Femur (tissue), 1 donor: ENCODE measurements at regions not wholly inside any gene's neighbourhood (a gene's known extent, or its start where the extent isn't known, plus 50 kb on each side); places are given as distances from the start of the nearest gene placed in this dataset.
A peak's percentile ranks its signal among the peaks of the same experiment; 100 is the strongest.
"Not testable (repeated sequence)": the region's sequence is repeated elsewhere in the genome, so short reads cannot be mapped to it uniquely, and the experiment has no call there.

Experiments
- DNase-seq: peaks from one replicate; pipeline ENCODE4 v3.0.0-alpha.2; 2017

DNA sequence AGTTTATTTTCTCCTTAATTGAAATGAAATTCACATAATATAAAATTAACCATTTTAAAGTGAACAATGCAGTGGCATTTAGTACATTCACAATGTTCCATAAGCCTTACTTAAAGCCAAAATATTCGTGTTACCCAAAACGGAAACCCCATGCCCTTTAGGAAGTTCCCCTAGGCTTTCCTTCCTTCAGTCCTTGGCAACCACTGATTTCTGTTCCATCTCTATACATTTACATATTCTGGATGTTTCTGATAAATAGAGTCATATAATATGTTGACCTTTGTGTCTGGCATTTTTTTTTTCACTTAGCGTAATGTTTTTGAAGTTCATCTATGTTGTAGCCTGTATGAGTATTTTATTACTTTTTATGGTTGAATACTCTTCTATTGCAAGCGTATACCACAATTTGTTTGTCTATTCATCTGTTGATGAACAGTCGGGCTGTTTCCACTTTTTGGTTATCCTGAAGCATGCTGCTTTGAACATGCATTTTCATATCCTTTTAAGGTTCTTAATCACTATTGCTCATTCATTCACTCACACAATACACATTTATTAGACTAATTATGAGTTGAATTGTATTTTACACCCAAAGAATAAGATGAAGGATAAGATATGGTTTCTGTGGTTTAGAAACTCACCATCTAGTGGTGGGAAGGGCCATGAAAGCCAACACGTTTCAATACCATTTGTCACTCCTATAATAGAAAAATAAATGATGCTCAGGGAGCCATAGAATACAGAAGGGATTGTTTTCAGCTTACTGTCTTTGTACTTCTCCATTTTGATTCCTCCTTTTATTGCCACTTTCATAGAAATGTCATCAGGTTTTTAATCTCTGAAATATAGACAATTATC is 408.2 kb upstream of the CBLB start:
- no peak for DNase-seq

- no peak for DNase-seq
These were observed 408.9 kb upstream of the CBLB start for GRCh38 chr3:106277731-106278130.

GRCh38 chr3:106281221-106281620 is 412.4 kb upstream of the CBLB start:
- DNase-seq = peak; percentile 75

DNA sequence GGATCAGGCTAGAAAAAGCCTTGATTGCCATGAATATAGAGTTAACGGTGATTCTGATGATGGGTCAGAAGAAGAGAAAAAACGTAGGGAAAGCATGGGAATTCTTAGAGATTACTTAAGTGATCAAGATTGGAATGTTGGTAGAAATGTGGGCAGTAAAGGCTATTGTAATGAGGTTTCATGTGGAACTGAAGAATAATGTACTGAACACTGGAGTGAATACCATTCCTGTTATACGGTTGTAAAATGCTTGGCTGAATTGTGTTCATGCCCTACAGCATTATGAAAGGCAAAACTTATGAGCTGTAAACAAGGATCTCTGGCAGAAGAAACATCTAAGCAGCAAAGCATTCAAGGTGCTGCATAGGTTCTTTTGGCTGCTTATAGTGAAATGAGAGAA is 414.1 kb upstream of the CBLB start:
- no peak for DNase-seq

DNA sequence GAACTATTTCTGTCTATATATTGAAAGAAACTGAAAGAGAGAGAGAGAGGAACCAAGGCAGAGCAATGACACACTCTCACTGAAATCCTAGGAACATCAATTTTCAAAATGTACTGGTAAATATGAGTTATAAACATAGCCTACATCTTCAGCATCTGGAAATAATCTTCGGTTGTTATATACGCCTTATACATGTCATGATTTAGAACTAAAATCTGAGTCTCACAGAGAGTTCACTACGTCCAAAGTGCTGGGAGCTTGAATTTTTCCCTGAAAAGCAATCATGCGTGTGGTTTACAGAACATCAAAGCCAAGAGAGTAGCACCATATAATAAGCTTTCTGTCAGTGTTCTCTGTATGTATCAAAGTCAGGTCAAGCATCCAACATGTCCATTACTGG is 420.0 kb upstream of the CBLB start:
- DNase-seq = peak; percentile 33

DNA sequence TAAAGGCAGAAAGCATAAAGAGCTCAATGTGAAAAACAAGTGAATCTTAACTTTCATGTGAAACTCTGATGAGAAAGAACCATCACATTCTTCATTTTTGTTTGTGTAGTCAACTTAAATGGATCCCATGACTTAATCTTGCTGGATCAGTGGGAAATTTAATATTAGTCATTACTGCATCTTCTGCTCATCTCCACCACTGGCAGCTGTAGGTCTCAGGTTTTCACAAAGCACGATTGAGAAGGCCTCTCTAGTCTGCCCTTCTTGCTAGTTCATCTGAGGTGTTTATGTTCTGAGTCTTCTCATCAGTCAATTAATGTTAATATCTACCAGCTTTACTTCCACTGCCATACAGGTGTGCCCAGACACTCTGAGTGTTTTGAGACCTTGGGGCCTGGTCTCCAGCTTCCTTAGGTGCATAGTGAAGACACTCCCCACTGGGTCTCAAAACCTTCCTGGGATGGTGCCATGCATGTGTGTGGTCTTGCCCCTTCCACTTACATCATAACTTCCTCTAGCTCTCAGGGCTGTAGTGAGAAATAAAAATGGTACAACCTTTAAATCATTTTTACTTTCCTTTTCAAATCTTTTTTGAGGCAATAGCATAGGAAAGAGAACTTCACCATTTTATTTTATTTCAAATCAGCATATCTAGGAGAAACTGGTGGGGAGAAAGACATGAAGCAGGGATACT is 421.6 kb upstream of the CBLB start:
- no peak for DNase-seq

DNA sequence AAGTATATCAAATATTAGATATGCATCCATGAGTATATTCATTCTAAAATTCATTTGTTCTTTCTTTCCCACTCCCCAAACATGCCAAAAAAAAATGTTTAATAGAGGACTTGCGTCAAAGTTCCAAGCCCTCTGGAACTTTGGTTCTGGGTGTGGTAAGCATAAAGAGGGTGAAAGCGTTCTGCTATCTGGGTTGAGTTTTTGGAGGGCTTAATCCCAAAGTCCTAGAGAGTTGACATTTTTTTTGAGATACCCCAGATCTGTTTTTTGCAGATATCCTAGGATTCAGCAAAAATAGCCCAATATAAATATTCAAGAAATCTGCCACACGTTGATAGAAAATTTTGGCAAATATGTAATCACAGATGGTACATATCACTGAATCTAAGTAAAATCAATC is 424.3 kb upstream of the CBLB start:
- DNase-seq = no peak

DNA sequence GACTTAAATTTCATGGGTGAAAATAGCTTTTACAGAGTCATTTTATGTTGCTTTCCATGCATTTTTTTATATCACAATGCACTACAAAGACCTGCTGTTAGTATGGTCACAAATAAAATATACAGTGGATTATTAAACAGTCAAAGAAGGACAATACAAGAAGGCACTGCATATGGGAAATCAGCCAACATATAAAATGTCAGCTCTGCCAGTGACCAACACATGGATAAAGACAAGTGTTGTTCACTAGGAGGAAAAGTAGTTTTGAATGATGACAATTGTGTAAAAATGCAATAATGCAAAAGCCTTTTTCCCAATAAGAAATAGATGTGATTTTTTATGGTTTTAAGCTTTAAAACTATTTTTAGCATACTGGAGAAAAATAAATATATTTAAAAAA is 425.3 kb upstream of the CBLB start:
- DNase-seq = no peak

GRCh38 chr3:106296062-106296461 is 427.2 kb upstream of the CBLB start:
- no peak for DNase-seq

DNA sequence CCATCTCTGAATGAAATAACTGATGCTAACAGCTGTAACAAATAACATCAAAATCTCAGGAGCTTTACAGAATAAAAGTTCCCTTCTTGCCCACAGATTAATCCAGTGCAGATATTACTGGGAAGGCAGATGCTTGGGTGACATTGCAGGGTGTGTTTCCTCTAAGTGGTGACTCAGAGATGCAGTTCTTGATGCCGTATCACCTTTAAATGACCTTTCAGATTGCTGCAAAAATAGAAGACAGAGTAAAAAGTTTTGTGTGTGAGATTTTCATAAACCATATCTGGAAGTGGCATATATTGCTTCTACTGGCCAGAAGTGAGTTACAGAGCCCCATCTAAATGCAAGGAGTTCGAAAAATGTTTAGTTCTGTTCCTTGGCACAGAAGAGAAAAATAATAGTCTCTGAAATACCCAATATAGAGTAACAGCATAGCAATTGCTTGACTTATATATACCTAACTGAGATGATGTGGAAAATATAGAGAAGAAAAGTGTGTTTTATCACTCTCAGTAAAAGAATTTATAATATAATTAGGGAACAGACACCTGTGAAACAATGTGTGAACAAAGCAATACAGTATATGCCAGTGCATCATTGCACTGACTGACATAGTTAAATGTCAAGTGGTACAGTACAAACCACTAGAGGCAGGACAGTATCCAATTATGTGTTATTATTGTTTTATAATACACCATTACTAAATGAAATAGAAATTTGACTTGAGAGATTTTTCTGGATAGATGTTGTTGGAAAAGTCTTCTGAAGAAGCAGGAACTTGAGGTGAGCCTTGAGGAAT is 430.7 kb upstream of the CBLB start:
- no peak for DNase-seq

DNA sequence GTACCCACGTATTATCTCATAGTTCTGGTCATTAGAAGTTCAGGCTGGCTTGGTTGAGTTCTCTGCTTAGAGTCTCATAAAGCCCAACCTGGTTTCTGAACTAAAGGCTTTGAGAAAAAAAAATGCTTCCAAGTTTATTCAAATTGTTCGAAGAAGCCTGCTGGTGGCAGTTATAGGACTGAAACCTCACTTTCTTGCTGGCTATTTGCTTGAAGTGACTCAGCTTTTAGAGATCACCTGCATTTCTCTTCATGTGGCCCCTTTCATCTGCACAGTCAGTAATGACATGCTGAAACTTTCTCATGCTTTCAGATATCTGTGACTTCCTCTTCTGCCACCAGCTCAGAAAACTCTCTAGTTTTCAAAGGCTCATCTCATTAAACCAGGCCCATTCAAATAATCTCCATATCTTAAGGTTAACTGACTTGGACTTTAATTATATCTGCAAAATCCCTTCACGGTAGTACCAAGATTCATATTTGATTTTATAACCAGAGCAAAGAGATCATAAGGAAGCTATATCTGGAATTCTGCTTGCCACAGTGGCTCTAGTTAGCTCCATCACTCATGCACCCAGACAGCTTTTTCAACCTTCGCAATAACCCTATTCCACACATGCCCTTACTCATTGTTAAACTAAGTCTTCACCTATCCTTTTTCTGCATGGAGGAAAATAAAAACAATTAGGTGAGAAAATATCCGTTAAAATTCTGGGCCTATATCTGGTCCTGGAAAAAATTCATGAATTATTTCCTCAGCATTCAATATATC is 433.8 kb upstream of the CBLB start:
- no peak for DNase-seq

DNA sequence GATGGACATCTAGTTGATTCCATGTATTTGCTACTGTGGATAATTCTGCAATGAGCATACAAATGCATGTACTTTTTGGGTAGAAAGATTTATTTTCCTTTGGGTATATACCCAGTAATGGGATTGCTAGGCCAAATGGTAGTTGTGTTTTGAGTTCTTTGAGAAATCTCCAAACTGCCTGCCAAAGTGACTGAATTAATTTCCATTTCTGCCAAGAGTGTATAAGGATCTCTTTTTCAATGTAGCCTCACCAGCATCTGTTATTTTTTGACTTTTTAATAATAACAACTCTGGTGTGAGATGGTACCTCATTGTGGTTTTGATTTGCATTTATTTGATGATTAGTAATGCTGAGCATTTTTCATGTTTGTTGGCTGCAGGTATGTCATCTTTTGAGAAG is 435.0 kb upstream of the CBLB start:
- DNase-seq = no peak

DNA sequence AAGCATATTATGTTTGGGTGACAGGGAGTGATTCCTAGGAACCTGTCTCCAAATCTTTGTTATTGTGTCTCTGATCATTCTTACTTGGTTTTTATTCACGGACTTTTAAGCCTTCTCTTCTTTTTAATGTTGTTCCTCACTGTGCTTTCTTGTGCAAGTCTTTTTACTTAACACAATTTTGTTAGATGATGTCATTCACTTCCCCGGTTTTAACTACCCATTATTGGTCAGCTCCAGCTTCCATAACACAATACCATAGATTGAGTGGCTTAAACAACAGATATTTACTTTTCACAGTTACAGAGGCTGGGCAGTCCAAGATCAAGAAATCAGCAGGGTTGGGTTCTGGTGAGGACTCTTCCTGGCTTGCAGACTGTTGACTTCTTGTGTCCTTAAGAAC is 436.3 kb upstream of the CBLB start:
- no peak for DNase-seq

DNA sequence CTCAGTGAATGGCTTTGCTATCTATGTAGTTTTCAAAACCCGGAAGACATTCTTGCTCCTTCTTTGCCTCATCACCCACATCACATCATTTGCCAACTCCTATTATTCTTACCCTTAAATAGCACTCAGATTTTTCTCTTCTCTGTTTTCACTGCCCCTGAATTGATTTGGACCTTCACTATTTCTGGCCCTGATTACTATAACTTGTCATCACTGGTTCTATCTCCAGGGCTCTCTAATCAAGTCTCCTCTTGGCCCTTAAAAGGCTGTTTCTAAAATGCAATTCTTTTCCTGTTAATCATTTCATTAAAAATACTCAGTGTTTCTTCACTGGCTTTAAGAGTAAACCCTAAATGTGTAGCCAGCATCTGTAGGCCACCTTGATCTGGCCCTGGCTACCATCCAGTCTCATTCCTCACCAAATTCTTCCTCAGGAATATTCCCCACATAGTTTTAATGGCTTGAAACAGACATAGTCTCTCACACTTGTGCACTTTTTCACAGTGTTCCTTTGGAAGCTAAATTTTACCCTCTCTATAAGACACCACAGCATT is 437.1 kb upstream of the CBLB start:
- no peak for DNase-seq

DNA sequence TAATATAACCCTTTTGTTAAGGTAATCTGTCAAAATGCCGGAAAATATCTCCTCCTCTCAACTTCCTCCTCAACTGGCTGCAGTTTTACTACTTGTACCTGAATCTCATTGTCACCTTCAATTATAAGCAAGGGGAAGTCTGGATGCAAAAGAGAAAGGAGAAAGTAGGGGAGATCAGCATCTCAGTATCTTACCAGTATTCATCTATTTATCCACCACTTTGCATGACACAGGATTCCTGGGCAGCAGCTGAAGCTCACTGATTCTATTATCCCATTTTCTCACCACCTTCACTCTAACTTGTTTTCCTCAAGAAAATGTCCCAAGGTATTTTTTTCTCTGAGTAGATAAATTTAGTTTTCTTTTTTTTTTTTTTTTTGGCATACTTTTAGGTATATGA is 440.5 kb upstream of the CBLB start:
- no peak for DNase-seq

DNA sequence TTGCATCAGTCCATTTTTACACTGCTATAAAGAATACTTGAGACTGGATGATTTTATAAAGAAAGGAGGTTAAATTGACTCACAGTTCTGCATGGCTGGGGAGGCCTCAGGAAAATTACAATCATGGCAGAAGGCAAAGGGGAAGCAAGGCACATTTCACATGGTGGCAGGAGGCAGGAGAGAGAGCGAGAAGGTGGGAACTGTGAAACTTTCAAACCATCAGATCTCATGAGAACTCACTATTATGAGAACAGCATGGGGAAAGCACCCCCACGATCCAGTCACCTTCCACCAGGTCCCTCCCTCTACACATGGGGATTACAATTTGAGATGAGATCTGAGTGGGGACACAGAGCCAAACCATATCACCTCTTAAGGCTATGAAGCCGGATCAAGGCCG is 441.0 kb upstream of the CBLB start:
- DNase-seq = not testable (repeated sequence)

- DNase-seq = no peak
These were observed 448.6 kb upstream of the CBLB start for GRCh38 chr3:106317141-106318055.

GRCh38 chr3:106321438-106321837 is 452.6 kb upstream of the CBLB start:
- DNase-seq = not testable (repeated sequence)

- no peak for DNase-seq
These were observed 454.8 kb upstream of the CBLB start for GRCh38 chr3:106323586-106323985.

- DNase-seq = no peak
These were observed 458.3 kb upstream of the CBLB start for GRCh38 chr3:106326941-106327695.

GRCh38 chr3:106327696-106328025 is 458.8 kb upstream of the CBLB start:
- DNase-seq = no peak
